ENCODE measurements at regions not wholly inside any gene's neighbourhood (a gene's known extent, or its start where the extent isn't known, plus 50 kb on each side); places are given as distances from the start of the nearest gene placed in this dataset.

- no peaks in the 10 kb centered on the region for H3K9me3 ChIP-seq (ENCODE audit: low read length)
- H3K36me3 ChIP-seq (ENCODE audit: insufficient read depth, low read length), result no peaks in the 10 kb centered on the region
- Mint-ChIP-seq H3K4me3 (no peak overlapping the region), H3K9me3 (peaks cover 0 to 6% (median 4%) of the 10 kb centered on the region in 5 donors), H3K27ac (no peak overlapping the region), H3K36me3 (peaks cover 0 to 3% (median 0%) of the 10 kb centered on the region in 3 donors), H3K4me1 (no peaks in the 10 kb centered on the region), H3K27me3 (peaks cover 0 to 5% of the 10 kb centered on the region in 2 donors)
- DNase-seq, result no peak
- no peaks in the 10 kb centered on the region for H3K4me1 ChIP-seq (ENCODE audit: insufficient read depth, low read length)
- CTCF ChIA-PET, result no interaction called here
- POLR2A ChIA-PET, result no interaction called here
- H3K27me3 ChIP-seq (ENCODE audit: insufficient read depth, low read length, poor library complexity, severe bottlenecking), result no peaks in the 10 kb centered on the region
- H3K27ac ChIP-seq (ENCODE audit: low read depth, low read length), result no peak overlapping the region
- H3K4me3 ChIP-seq (ENCODE audit: low read length), result no peak overlapping the region
Observed at GRCh38 chr20:60527656-60528055, 569.4 kb downstream of the CDH26 start.

DNA sequence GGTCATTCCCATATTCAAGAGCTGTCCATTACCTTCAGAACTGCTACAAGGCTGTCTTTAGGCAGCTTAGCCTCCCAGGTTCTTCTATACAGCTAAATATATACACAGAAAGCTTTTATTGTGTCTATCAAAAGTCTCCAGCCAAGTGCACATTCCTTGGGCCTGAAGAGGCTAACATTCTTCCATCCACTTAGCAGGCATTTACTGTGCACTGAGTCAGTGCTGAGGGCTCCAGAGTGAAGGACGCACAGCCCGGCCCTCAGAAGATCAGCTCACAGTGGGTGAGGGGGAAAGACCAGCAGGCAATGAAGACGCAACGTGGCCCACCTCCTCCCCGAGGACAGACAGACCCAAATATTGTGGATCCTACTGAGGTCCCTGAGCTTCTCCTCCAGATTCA lies 569.9 kb downstream of the CDH26 start:
- no peak overlapping the region for H3K4me3 ChIP-seq (ENCODE audit: low read length)
- no peaks in the 10 kb centered on the region for H3K27me3 ChIP-seq (ENCODE audit: insufficient read depth, low read length, poor library complexity, severe bottlenecking)
- no peak for DNase-seq
- Mint-ChIP-seq H3K4me3 (no peak overlapping the region), H3K27ac (no peak overlapping the region), H3K4me1 (no peaks in the 10 kb centered on the region), H3K27me3 (peaks cover 0 to 5% of the 10 kb centered on the region in 2 donors), H3K36me3 (peaks cover 0 to 3% (median 0%) of the 10 kb centered on the region in 3 donors), H3K9me3 (peaks cover 0 to 6% (median 4%) of the 10 kb centered on the region in 5 donors)
- no peaks in the 10 kb centered on the region for H3K36me3 ChIP-seq (ENCODE audit: insufficient read depth, low read length)
- H3K4me1 ChIP-seq (ENCODE audit: insufficient read depth, low read length), result no peaks in the 10 kb centered on the region
- CTCF ChIA-PET, result no interaction called here
- H3K27ac ChIP-seq (ENCODE audit: low read depth, low read length), result no peak overlapping the region
- POLR2A ChIA-PET, result no interaction called here
- H3K9me3 ChIP-seq (ENCODE audit: low read length), result no peaks in the 10 kb centered on the region

- CTCF ChIA-PET, result no interaction called here
- Mint-ChIP-seq H3K9me3 (peaks cover 0 to 6% (median 4%) of the 10 kb centered on the region in 5 donors), H3K36me3 (peaks cover 0 to 3% (median 0%) of the 10 kb centered on the region in 3 donors), H3K4me1 (no peaks in the 10 kb centered on the region), H3K27ac (no peak overlapping the region), H3K4me3 (no peak overlapping the region), H3K27me3 (peaks cover 3 to 6% of the 10 kb centered on the region in 2 donors)
- Histone ChIP-seq H3K9me3 (ENCODE audit: low read length) (no peaks in the 10 kb centered on the region), H3K4me1 (ENCODE audit: insufficient read depth, low read length) (no peaks in the 10 kb centered on the region), H3K36me3 (ENCODE audit: insufficient read depth, low read length) (no peaks in the 10 kb centered on the region), H3K27me3 (ENCODE audit: insufficient read depth, low read length, poor library complexity, severe bottlenecking) (no peaks in the 10 kb centered on the region), H3K4me3 (ENCODE audit: low read length) (no peak overlapping the region), H3K27ac (ENCODE audit: low read depth, low read length) (no peak overlapping the region)
- DNase-seq, result no peak
- POLR2A ChIA-PET, result no interaction called here
Observed at GRCh38 chr20:60529149-60529548, 570.9 kb downstream of the CDH26 start.

DNA sequence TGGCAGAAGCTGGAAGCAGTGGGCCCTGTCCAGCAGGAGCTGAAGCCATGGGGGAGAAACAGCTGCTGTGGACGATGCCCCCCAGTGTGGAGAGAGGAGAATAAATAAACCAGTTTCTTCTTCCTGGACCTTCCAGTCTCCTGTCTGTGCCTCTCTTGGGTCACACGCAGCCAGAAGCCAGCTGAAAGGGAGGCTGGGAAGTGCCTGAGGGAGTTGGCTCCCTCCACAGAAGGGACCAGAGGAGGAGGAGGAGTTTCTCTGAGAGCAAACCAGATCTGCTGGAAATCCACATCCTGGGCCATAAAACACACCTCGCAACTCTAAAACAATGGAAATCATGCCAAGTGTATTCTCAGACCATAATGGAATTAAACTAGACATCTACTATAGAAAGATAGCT lies 577.0 kb downstream of the CDH26 start:
- Histone ChIP-seq H3K27ac (ENCODE audit: low read depth, low read length) (no peak overlapping the region), H3K9me3 (ENCODE audit: low read length) (no peaks in the 10 kb centered on the region), H3K36me3 (ENCODE audit: insufficient read depth, low read length) (no peaks in the 10 kb centered on the region), H3K27me3 (ENCODE audit: insufficient read depth, low read length, poor library complexity, severe bottlenecking) (no peaks in the 10 kb centered on the region), H3K4me1 (ENCODE audit: insufficient read depth, low read length) (no peaks in the 10 kb centered on the region), H3K4me3 (ENCODE audit: low read length) (no peak overlapping the region)
- DNase-seq, result no peak
- H3K27me3 Mint-ChIP-seq, result peaks cover 3 to 8% of the 10 kb centered on the region in 2 donors
- ChIA-PET CTCF (no interaction called here), POLR2A (no interaction called here)
- H3K9me3 Mint-ChIP-seq, result peaks cover 0 to 2% (median 0%) of the 10 kb centered on the region in 5 donors
- H3K4me3 Mint-ChIP-seq, result no peak overlapping the region
- no peaks in the 10 kb centered on the region for H3K4me1 Mint-ChIP-seq
- no peak overlapping the region for H3K27ac Mint-ChIP-seq
- no peaks in the 10 kb centered on the region for H3K36me3 Mint-ChIP-seq

DNA sequence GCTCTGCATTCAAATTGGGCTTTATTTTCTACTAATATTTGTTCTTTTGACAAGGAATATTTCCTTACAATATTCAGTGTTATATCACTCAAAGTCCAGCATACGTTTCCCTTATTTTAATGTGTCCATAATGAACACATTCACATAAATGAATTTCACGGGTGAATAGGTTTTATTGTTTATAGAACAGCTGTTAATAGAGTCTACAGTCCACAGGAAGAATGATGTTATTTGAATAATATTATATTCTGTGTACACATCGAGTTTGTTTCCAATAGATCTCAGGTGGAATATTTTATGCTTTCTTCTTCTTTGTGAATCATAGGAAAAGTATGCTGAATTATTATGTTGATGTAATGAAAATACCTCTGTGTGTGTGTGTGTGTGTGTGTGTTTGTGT lies 582.4 kb downstream of the CDH26 start:
- POLR2A ChIA-PET, result no interaction called here
- Histone ChIP-seq H3K36me3 (ENCODE audit: insufficient read depth, low read length) (no peaks in the 10 kb centered on the region), H3K9me3 (ENCODE audit: low read length) (no peaks in the 10 kb centered on the region), H3K4me1 (ENCODE audit: insufficient read depth, low read length) (no peaks in the 10 kb centered on the region), H3K4me3 (ENCODE audit: low read length) (no peak overlapping the region), H3K27ac (ENCODE audit: low read depth, low read length) (no peak overlapping the region), H3K27me3 (ENCODE audit: insufficient read depth, low read length, poor library complexity, severe bottlenecking) (no peaks in the 10 kb centered on the region)
- H3K9me3 Mint-ChIP-seq, result peaks cover 0 to 2% (median 0%) of the 10 kb centered on the region in 5 donors
- H3K4me1 Mint-ChIP-seq, result no peaks in the 10 kb centered on the region
- peaks cover 0 to 2% of the 10 kb centered on the region in 2 donors for H3K27me3 Mint-ChIP-seq
- no peaks in the 10 kb centered on the region for H3K36me3 Mint-ChIP-seq
- DNase-seq, result no peak
- no peak overlapping the region for H3K4me3 Mint-ChIP-seq
- CTCF ChIA-PET, result no interaction called here
- H3K27ac Mint-ChIP-seq, result no peak overlapping the region

DNA sequence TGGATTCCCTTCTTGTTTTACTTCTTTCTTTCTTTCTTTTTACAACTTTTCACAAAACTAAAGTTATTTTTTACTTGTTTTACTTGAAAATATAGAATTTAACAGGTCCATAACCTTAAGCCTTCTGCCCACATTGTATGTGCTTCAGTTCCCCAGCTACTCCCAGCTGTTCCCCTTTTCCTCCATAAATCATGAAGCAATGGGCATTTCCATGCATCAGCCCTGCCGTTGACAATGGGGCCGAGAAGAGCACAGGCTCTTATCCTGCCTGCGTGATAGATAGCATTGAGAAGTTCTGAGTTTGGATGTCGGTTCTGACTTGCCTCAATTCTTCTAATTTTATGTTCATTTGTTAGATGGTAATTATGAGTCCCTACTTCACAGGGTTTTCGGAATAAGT lies 583.8 kb downstream of the CDH26 start:
- H3K4me3 ChIP-seq (ENCODE audit: low read length), result no peak overlapping the region

DNA sequence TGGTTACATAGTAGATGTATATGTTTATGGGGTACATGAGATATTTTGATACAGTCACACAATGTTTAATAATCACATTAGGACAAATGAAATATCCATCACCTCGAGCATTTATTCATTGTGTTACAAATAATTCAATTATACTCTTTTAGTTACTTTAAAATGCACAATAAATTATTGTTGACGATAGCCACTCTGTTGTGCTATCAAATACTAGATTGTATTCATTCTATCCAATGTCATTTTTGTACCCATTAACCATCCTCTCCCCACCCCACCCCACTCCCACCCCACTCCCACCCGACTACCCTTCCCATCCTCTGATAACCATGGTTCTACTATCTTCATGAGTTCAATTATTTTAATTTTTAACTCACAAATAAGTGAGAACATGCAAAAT lies 585.4 kb downstream of the CDH26 start:
- Mint-ChIP-seq H3K4me1 (no peaks in the 10 kb centered on the region), H3K9me3 (peaks cover 0 to 12% (median 1%) of the 10 kb centered on the region in 5 donors), H3K4me3 (no peak overlapping the region), H3K27ac (no peak overlapping the region), H3K36me3 (no peaks in the 10 kb centered on the region), H3K27me3 (peaks cover 0 to 3% of the 10 kb centered on the region in 2 donors)
- H3K4me1 ChIP-seq (ENCODE audit: insufficient read depth, low read length), result no peaks in the 10 kb centered on the region
- no peaks in the 10 kb centered on the region for H3K9me3 ChIP-seq (ENCODE audit: low read length)
- ChIA-PET CTCF (no interaction called here), POLR2A (no interaction called here)
- no peak for DNase-seq
- no peaks in the 10 kb centered on the region for H3K36me3 ChIP-seq (ENCODE audit: insufficient read depth, low read length)
- H3K27me3 ChIP-seq (ENCODE audit: insufficient read depth, low read length, poor library complexity, severe bottlenecking), result no peaks in the 10 kb centered on the region
- no peak overlapping the region for H3K27ac ChIP-seq (ENCODE audit: low read depth, low read length)
- H3K4me3 ChIP-seq (ENCODE audit: low read length), result no peak overlapping the region

More for the DNA sequence above, 583.8 kb downstream of the CDH26 start:
- ChIA-PET POLR2A (no interaction called here), CTCF (no interaction called here)
- DNase-seq, result no peak
- no peaks in the 10 kb centered on the region for H3K4me1 Mint-ChIP-seq
- Histone ChIP-seq H3K36me3 (ENCODE audit: insufficient read depth, low read length) (no peaks in the 10 kb centered on the region), H3K27ac (ENCODE audit: low read depth, low read length) (no peak overlapping the region), H3K27me3 (ENCODE audit: insufficient read depth, low read length, poor library complexity, severe bottlenecking) (no peaks in the 10 kb centered on the region), H3K4me1 (ENCODE audit: insufficient read depth, low read length) (no peaks in the 10 kb centered on the region), H3K9me3 (ENCODE audit: low read length) (no peaks in the 10 kb centered on the region)
- H3K36me3 Mint-ChIP-seq, result no peaks in the 10 kb centered on the region
- H3K27ac Mint-ChIP-seq, result no peak overlapping the region
- peaks cover 0 to 2% of the 10 kb centered on the region in 2 donors for H3K27me3 Mint-ChIP-seq
- peaks cover 0 to 7% (median 1%) of the 10 kb centered on the region in 5 donors for H3K9me3 Mint-ChIP-seq
- no peak overlapping the region for H3K4me3 Mint-ChIP-seq

GRCh38 chr20:60553095-60553494 lies 594.9 kb downstream of the CDH26 start:
- CTCF ChIA-PET, result no interaction called here
- Mint-ChIP-seq H3K4me1 (no peaks in the 10 kb centered on the region), H3K9me3 (peaks cover 0 to 7% (median 0%) of the 10 kb centered on the region in 5 donors), H3K27me3 (peaks cover 5 to 10% of the 10 kb centered on the region in 2 donors), H3K27ac (no peak overlapping the region), H3K36me3 (no peaks in the 10 kb centered on the region), H3K4me3 (no peak overlapping the region)
- H3K4me1 ChIP-seq (ENCODE audit: insufficient read depth, low read length), result no peaks in the 10 kb centered on the region
- H3K27ac ChIP-seq (ENCODE audit: low read depth, low read length), result no peak overlapping the region
- DNase-seq, result no peak
- no peaks in the 10 kb centered on the region for H3K27me3 ChIP-seq (ENCODE audit: insufficient read depth, low read length, poor library complexity, severe bottlenecking)
- no peak overlapping the region for H3K4me3 ChIP-seq (ENCODE audit: low read length)
- no peaks in the 10 kb centered on the region for H3K36me3 ChIP-seq (ENCODE audit: insufficient read depth, low read length)
- no peaks in the 10 kb centered on the region for H3K9me3 ChIP-seq (ENCODE audit: low read length)
- POLR2A ChIA-PET, result no interaction called here

GRCh38 chr20:60558486-60558885 lies 600.3 kb downstream of the CDH26 start:
- ChIA-PET CTCF (no interaction called here), POLR2A (no interaction called here)
- Mint-ChIP-seq H3K4me3 (no peak overlapping the region), H3K4me1 (no peaks in the 10 kb centered on the region), H3K36me3 (no peaks in the 10 kb centered on the region), H3K9me3 (peaks cover 0 to 2% (median 0%) of the 10 kb centered on the region in 5 donors), H3K27ac (no peak overlapping the region), H3K27me3 (peaks cover 16 to 19% of the 10 kb centered on the region in 2 donors)
- no peaks in the 10 kb centered on the region for H3K9me3 ChIP-seq (ENCODE audit: low read length)
- no peaks in the 10 kb centered on the region for H3K36me3 ChIP-seq (ENCODE audit: insufficient read depth, low read length)
- DNase-seq, result no peak
- no peaks in the 10 kb centered on the region for H3K4me1 ChIP-seq (ENCODE audit: insufficient read depth, low read length)
- no peak overlapping the region for H3K4me3 ChIP-seq (ENCODE audit: low read length)
- no peaks in the 10 kb centered on the region for H3K27me3 ChIP-seq (ENCODE audit: insufficient read depth, low read length, poor library complexity, severe bottlenecking)
- no peak overlapping the region for H3K27ac ChIP-seq (ENCODE audit: low read depth, low read length)
